ENCODE measurements at regions not wholly inside any gene's neighbourhood (a gene's known extent, or its start where the extent isn't known, plus 50 kb on each side); places are given as distances from the start of the nearest gene placed in this dataset.

- no peak for DNase-seq
- no peak overlapping the region for H3K27ac ChIP-seq (ENCODE audit: low read length)
- no peaks in the 10 kb centered on the region for H4K20me1 ChIP-seq (ENCODE audit: insufficient read depth, low read length)
- TF ChIP-seq EZH2phosphoT487 (IDR thresholded peaks at IDR 0.05; ENCODE audit: low read length): no peak
- no peak for TF ChIP-seq CTCF (IDR thresholded peaks at IDR 0.05; ENCODE audit: low read length)
- TF ChIP-seq EZH2 (optimal IDR thresholded peaks at IDR 0.05; ENCODE audit: low read depth, low read length): no peak
- H3K9ac ChIP-seq (ENCODE audit: low read length): no peak overlapping the region
- no peaks in the 10 kb centered on the region for H3K9me2 ChIP-seq (replicated peaks; ENCODE audit: insufficient read depth, low read length)
- H3K4me2 ChIP-seq (ENCODE audit: low read depth, low read length): no peak overlapping the region
- no peaks in the 10 kb centered on the region for H3K9me3 ChIP-seq (replicated peaks; ENCODE audit: insufficient read depth, low read length)
- H3K79me2 ChIP-seq (ENCODE audit: low read length): no peaks in the 10 kb centered on the region
- no peak overlapping the region for H3K4me3 ChIP-seq (ENCODE audit: low read length)
- H3K27me3 ChIP-seq (replicated peaks; ENCODE audit: insufficient read depth, low read length): no peaks in the 10 kb centered on the region
- no peaks in the 10 kb centered on the region for H3K36me3 ChIP-seq (replicated peaks; ENCODE audit: insufficient read depth, low read length)
- H2AFZ ChIP-seq (ENCODE audit: low read length): no peak overlapping the region
- no peaks in the 10 kb centered on the region for H3F3A ChIP-seq (ENCODE audit: insufficient read depth, low read length)
- H3K4me1 ChIP-seq (ENCODE audit: low read length): no peaks in the 10 kb centered on the region
These were observed 92.1 kb downstream of the CAVIN4 start for GRCh38 chr9:100669968-100670367.

- Histone ChIP-seq H3K4me2 (ENCODE audit: low read depth, low read length) (no peak overlapping the region), H3K4me1 (ENCODE audit: low read length) (no peaks in the 10 kb centered on the region), H3K27me3 (replicated peaks; ENCODE audit: insufficient read depth, low read length) (no peaks in the 10 kb centered on the region), H3K9me2 (replicated peaks; ENCODE audit: insufficient read depth, low read length) (no peaks in the 10 kb centered on the region), H3K9me3 (replicated peaks; ENCODE audit: insufficient read depth, low read length) (no peaks in the 10 kb centered on the region), H3K27ac (ENCODE audit: low read length) (no peak overlapping the region), H3K36me3 (replicated peaks; ENCODE audit: insufficient read depth, low read length) (no peaks in the 10 kb centered on the region), H3K4me3 (ENCODE audit: low read length) (no peak overlapping the region), H3F3A (ENCODE audit: insufficient read depth, low read length) (no peaks in the 10 kb centered on the region), H4K20me1 (ENCODE audit: insufficient read depth, low read length) (no peaks in the 10 kb centered on the region), H3K79me2 (ENCODE audit: low read length) (no peaks in the 10 kb centered on the region), H3K9ac (ENCODE audit: low read length) (no peak overlapping the region), H2AFZ (ENCODE audit: low read length) (no peak overlapping the region)
- TF ChIP-seq EZH2 (optimal IDR thresholded peaks at IDR 0.05; ENCODE audit: low read depth, low read length): no peak
- TF ChIP-seq CTCF (IDR thresholded peaks at IDR 0.05; ENCODE audit: low read length): no peak
- TF ChIP-seq EZH2phosphoT487 (IDR thresholded peaks at IDR 0.05; ENCODE audit: low read length): no peak
- no peak for DNase-seq
These were observed 92.8 kb downstream of the CAVIN4 start for GRCh38 chr9:100670719-100671118.

- no peak for TF ChIP-seq EZH2 (optimal IDR thresholded peaks at IDR 0.05; ENCODE audit: low read depth, low read length)
- TF ChIP-seq EZH2phosphoT487 (IDR thresholded peaks at IDR 0.05; ENCODE audit: low read length): no peak
- no peak for TF ChIP-seq CTCF (IDR thresholded peaks at IDR 0.05; ENCODE audit: low read length)
- H2AFZ ChIP-seq (ENCODE audit: low read length): no peak overlapping the region
- DNase-seq: no peak
- H3K36me3 ChIP-seq (replicated peaks; ENCODE audit: insufficient read depth, low read length): no peaks in the 10 kb centered on the region
- no peak overlapping the region for H3K9ac ChIP-seq (ENCODE audit: low read length)
- no peaks in the 10 kb centered on the region for H3K9me2 ChIP-seq (replicated peaks; ENCODE audit: insufficient read depth, low read length)
- no peak overlapping the region for H3K4me2 ChIP-seq (ENCODE audit: low read depth, low read length)
- H4K20me1 ChIP-seq (ENCODE audit: insufficient read depth, low read length): no peaks in the 10 kb centered on the region
- H3K4me3 ChIP-seq (ENCODE audit: low read length): no peak overlapping the region
- H3K27me3 ChIP-seq (replicated peaks; ENCODE audit: insufficient read depth, low read length): no peaks in the 10 kb centered on the region
- no peaks in the 10 kb centered on the region for H3K79me2 ChIP-seq (ENCODE audit: low read length)
- no peak overlapping the region for H3K27ac ChIP-seq (ENCODE audit: low read length)
- no peaks in the 10 kb centered on the region for H3F3A ChIP-seq (ENCODE audit: insufficient read depth, low read length)
- H3K4me1 ChIP-seq (ENCODE audit: low read length): no peaks in the 10 kb centered on the region
- no peaks in the 10 kb centered on the region for H3K9me3 ChIP-seq (replicated peaks; ENCODE audit: insufficient read depth, low read length)
These were observed 94.0 kb downstream of the CAVIN4 start for GRCh38 chr9:100671898-100672297.
